HCT116 (cell line): ENCODE measurements at regions not wholly inside any gene's neighbourhood (a gene's known extent, or its start where the extent isn't known, plus 50 kb on each side); places are given as distances from the start of the nearest gene placed in this dataset.

Experiments used
- ATAC-seq: fragments of 200-7000 bp; cut with Tn5 transposase; 2 replicates; pipeline ENCODE4 v1.9.1; 2020; ENCODE audit warnings: mild to moderate bottlenecking, moderate library complexity
- BruUV-seq: library from RNA; stranded (reverse); fragments of 400-500 nt; replicated peaks from 2 replicates; lab custom pipeline; 2021; lab: Mats Ljungman, UMichigan
- CTCF ChIA-PET: fragments of 300-600 bp; sonication (Branson Sonifier 250); formaldehyde crosslinking; loops from one replicate; lab custom pipeline; 2021; ENCODE audit warnings: antibody characterized with exemption; lab: Charles Lee
- POLR2A ChIA-PET: fragments of 300-600, 350-600 bp; sonication (Branson Sonifier 250); formaldehyde crosslinking; loops from one replicate; lab custom pipeline; 2021; ENCODE audit warnings: antibody characterized with exemption; lab: Charles Lee
- RAD21 ChIA-PET, 2 experiments: fragments of 300-600 bp; sonication (Branson Sonifier 250); formaldehyde crosslinking; loops; one replicate each; lab custom pipeline; 2023; ENCODE audit warnings: low total read pairs in 2 of 2; ENCODE audit not compliant: uncharacterized antibody in 2 of 2, unreplicated experiment in 2 of 2, low non-redundant PET in 1 of 2; lab: Charles Lee
- DNase-seq: peaks from one replicate; pipeline ENCODE4 v3.0.0-alpha.2; 2010; ENCODE audit warnings: low read depth, low spot score
- H2AFZ ChIP-seq: fragments of 200-600 bp; shearing (Covaris generic), sonication (generic); 2 replicates; pipeline ENCODE4 v1.6.1; 2017; ENCODE audit warnings: low read depth, mixed run types, mixed read lengths, antibody characterized with exemption, low read length; ENCODE audit not compliant: poor library complexity, severe bottlenecking
- H3K27ac ChIP-seq: 2 replicates; pipeline ENCODE4 v1.5.1; 2012; ENCODE audit warnings: low read depth, low read length
- H3K27me3 ChIP-seq: fragments of 200-600 bp; sonication (generic); 2 replicates; pipeline ENCODE4 v1.6.1; 2016; ENCODE audit warnings: mixed run types, low read length, mixed read lengths; ENCODE audit not compliant: insufficient read depth
- H3K36me3 ChIP-seq, 2 experiments: fragments of 200-500 bp in 1 of 2; fragments of 200-600 bp in 1 of 2; sonication (Bioruptor generic) in 1 of 2; sonication (generic) in 1 of 2; 2 replicates each; pipeline versions ENCODE4 v1.5.1 to v1.6.1; 2014 to 2016; ENCODE audit warnings: low read length in 2 of 2, inconsistent platforms in 1 of 2, mixed read lengths in 1 of 2, mixed run types in 1 of 2; ENCODE audit not compliant: insufficient read depth in 2 of 2, control insufficient read depth in 1 of 2
- H3K4me1 ChIP-seq, 2 experiments: fragments of 200-600 bp in 1 of 2; sonication (generic) in 1 of 2; 2 replicates each; pipeline versions ENCODE4 v1.5.1 to v1.6.1; 2012 to 2017; ENCODE audit warnings: low read length in 2 of 2, inconsistent platforms in 1 of 2, mild to moderate bottlenecking in 1 of 2, mixed read lengths in 1 of 2, mixed run types in 1 of 2, moderate library complexity in 1 of 2; ENCODE audit not compliant: insufficient read depth in 2 of 2, control insufficient read depth in 1 of 2
- H3K4me2 ChIP-seq: fragments of 200-600 bp; sonication (generic); 2 replicates; pipeline ENCODE4 v1.6.1; 2017; ENCODE audit warnings: mixed run types, low read length, mixed read lengths
- H3K4me3 ChIP-seq, 2 experiments: fragments of 200-600 bp in 1 of 2; sonication (generic) in 1 of 2; replicated peaks in 1 of 2; 2 replicates each; pipeline ENCODE4 v1.5.1; 2011 to 2016; ENCODE audit warnings: low read length in 2 of 2, control low read depth in 1 of 2, low read depth in 1 of 2, mild to moderate bottlenecking in 1 of 2, mixed read lengths in 1 of 2, mixed run types in 1 of 2
- H3K79me2 ChIP-seq: fragments of 200-600 bp; sonication (generic); 2 replicates; pipeline ENCODE4 v1.6.1; 2017; ENCODE audit warnings: mild to moderate bottlenecking, mixed run types, low read length, moderate library complexity, mixed read lengths; ENCODE audit not compliant: insufficient read depth
- H3K9ac ChIP-seq: fragments of 200-600 bp; sonication (generic); 2 replicates; pipeline ENCODE4 v1.6.1; 2016; ENCODE audit warnings: low read length, mixed read lengths
- H3K9me2 ChIP-seq: fragments of 200-600 bp; sonication (generic), shearing (Covaris generic); 2 replicates; pipeline ENCODE4 v1.6.1; 2017; ENCODE audit warnings: mixed run types, mild to moderate bottlenecking, moderate library complexity; ENCODE audit not compliant: insufficient read depth
- H3K9me3 ChIP-seq, 2 experiments: fragments of 200-500 bp in 1 of 2; fragments of 200-600 bp in 1 of 2; sonication (Bioruptor generic) in 1 of 2; sonication (generic) in 1 of 2; 2 replicates each; pipeline ENCODE4 v1.6.1; 2014 to 2017; ENCODE audit warnings: low read length in 2 of 2, mixed read lengths in 2 of 2, inconsistent platforms in 1 of 2, low read depth in 1 of 2, mild to moderate bottlenecking in 1 of 2, mixed run types in 1 of 2, moderate library complexity in 1 of 2; ENCODE audit not compliant: control insufficient read depth in 1 of 2, insufficient read depth in 1 of 2
- H4K20me1 ChIP-seq: fragments of 200-600 bp; sonication (generic), shearing (Covaris generic); 2 replicates; pipeline ENCODE4 v1.6.1; 2017; ENCODE audit warnings: mixed run types, mild to moderate bottlenecking, moderate library complexity; ENCODE audit not compliant: insufficient read depth
- CEBPB ChIP-seq: IDR thresholded peaks from 2 replicates; pipeline ENCODE4 v1.6.1; 2012; ENCODE audit warnings: low read depth
- EZH2 ChIP-seq: fragments of 200-600 bp; sonication (generic); IDR thresholded peaks from 2 replicates; pipeline ENCODE4 v1.6.1; 2017; ENCODE audit warnings: antibody characterized with exemption, mixed run types
- FOSL1 ChIP-seq: IDR thresholded peaks from 2 replicates; pipeline ENCODE4 v1.6.1; 2012; ENCODE audit warnings: low read depth
- POLR2A ChIP-seq: IDR thresholded peaks from 2 replicates; pipeline ENCODE4 v1.7.0; 2011; ENCODE audit warnings: borderline replicate concordance; ENCODE audit not compliant: insufficient read depth, insufficient read length; ENCODE audit errors: extremely low read depth
- RAD21 ChIP-seq: IDR thresholded peaks from 2 replicates; pipeline ENCODE4 v1.6.1; 2012; ENCODE audit warnings: low read depth, mild to moderate bottlenecking
- SIN3A ChIP-seq: IDR thresholded peaks from 2 replicates; pipeline ENCODE4 v1.6.1; 2012; ENCODE audit warnings: low read depth
- SP1 ChIP-seq: IDR thresholded peaks from 2 replicates; pipeline ENCODE4 v1.6.1; 2012; ENCODE audit warnings: low read depth
- TCF7L2 ChIP-seq: IDR thresholded peaks from 2 replicates; pipeline ENCODE4 v1.7.0; 2011; ENCODE audit warnings: borderline replicate concordance, inconsistent platforms; ENCODE audit not compliant: insufficient read depth, insufficient read length; ENCODE audit errors: extremely low read depth
- YY1 ChIP-seq: IDR thresholded peaks from 2 replicates; pipeline ENCODE4 v1.6.1; 2011; ENCODE audit warnings: low read length, low read depth, moderate library complexity, mild to moderate bottlenecking; ENCODE audit not compliant: insufficient replicate concordance; ENCODE audit errors: extremely low read depth
- ZFX ChIP-seq: fragments of 450-650 bp; IDR thresholded peaks from 2 replicates; pipeline ENCODE4 v1.6.1; 2017
- ZNF274 ChIP-seq: fragments of 200-500 bp; sonication (Bioruptor generic); IDR thresholded peaks from 2 replicates; pipeline ENCODE4 v1.6.1; 2014; ENCODE audit warnings: mild to moderate bottlenecking, low read depth, low read length, inconsistent platforms
- intact Hi-C: fragments of 100-400 bp; cut with micrococcal nuclease; formaldehyde crosslinking; loops from 2 replicates; pipeline ENCODE4 v1.10.0; 2022
- TF ChIP-seq, protein P1 (sequence below): IDR thresholded peaks from 2 replicates; pipeline ENCODE4 v1.6.1; 2012
- TF ChIP-seq, protein P2 (sequence below), 3 experiments: fragments of 200-600 bp in 1 of 3; sonication (generic) in 1 of 3; IDR thresholded peaks in 2 of 3; conservative IDR thresholded peaks in 1 of 3; 2 replicates each; pipeline ENCODE4 v1.5.1; 2012 to 2017; ENCODE audit warnings: low read depth in 2 of 3, low read length in 2 of 3, antibody characterized with exemption in 1 of 3, borderline replicate concordance in 1 of 3, control low read depth in 1 of 3, mild to moderate bottlenecking in 1 of 3, mixed read lengths in 1 of 3, mixed run types in 1 of 3, moderate library complexity in 1 of 3; ENCODE audit not compliant: insufficient read depth in 1 of 3
- TF ChIP-seq, protein P3 (sequence below): IDR thresholded peaks from 2 replicates; pipeline ENCODE4 v1.6.1; 2011; ENCODE audit warnings: mild to moderate bottlenecking, low read length, moderate library complexity; ENCODE audit not compliant: insufficient replicate concordance; ENCODE audit errors: extremely low read depth

DNA sequence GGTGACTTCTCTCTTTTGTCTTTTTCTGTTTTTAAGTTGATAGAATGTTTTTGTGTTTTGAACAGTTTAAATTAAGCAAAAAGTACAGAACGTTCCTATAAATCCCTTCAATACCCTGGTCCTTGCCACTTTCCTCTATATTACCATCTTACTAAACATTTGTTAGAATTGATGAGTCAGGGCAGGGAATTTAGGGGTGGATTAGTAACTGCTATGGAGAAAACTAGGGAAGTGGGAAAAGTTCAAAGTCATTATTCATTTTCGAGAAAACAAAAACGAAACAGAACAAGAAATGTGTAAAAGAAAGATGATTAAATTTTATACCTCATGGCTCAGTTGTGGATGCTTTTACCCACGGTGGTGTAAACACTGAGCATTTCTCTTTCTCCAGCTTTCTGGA lies 240.4 kb upstream of the SULF2 start:
- no TSS peak for BruUV-seq
- no peak for ATAC-seq

DNA sequence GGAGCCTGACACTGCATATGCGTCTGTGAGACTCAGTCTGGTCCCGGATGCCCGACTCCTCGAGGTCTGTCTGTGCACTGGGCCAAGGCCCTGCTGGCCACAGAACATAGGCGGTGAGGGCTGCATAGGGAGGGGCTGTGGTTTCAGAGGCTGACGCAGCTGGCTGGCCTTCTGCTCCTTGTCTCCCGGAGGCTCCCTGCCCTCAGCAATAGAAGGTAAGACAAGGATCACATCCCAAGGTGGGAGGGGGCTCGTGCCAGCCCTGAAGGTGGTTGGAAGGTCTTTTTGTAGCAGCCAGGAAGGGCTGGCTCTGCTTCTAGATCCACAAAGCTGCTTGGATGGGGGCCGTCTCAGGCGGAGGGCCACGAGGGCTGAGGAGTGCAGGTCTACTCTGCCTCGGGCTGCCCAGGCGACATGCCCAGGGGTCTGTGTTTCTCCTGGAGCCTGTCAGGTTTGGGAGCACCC lies 239.8 kb upstream of the SULF2 start:
- Histone ChIP-seq H3K27me3 (0 out of 2 replicates have a peak, but pooled peaks cover 3% of the 10 kb centered on the region), H3K36me3 (no peaks in the 10 kb centered on the region), H3K27ac (no peak overlapping the region), H3K79me2 (no peaks in the 10 kb centered on the region), H2AFZ (no peak overlapping the region), H3K9me2 (no peaks in the 10 kb centered on the region), H3K4me1 (no peaks in the 10 kb centered on the region), H3K9me3 (no peaks in the 10 kb centered on the region), H4K20me1 (no peaks in the 10 kb centered on the region), H3K4me2 (no peak overlapping the region), H3K4me3 (no peak overlapping the region), H3K9ac (no peak overlapping the region)
- ChIA-PET RAD21 (interaction anchor here in 1 of 2 experiments (0.6 kb wide), 1 partner anchor 130 kb away, joined by 3 read pairs; no protein-coding TSS in a partner anchor), POLR2A (no interaction called here), CTCF (no interaction called here)
- no peak for DNase-seq
- ATAC-seq: no peak
- intact Hi-C loops: no loop called here
- no TSS peak for BruUV-seq
- TF ChIP-seq CEBPB (no peak), POLR2A (no peak), FOSL1 (no peak), TCF7L2 (no peak), ZNF274 (no peak), SP1 (no peak), ZFX (no peak), RAD21 (no peak)
- TF ChIP-seq, protein P1, sequence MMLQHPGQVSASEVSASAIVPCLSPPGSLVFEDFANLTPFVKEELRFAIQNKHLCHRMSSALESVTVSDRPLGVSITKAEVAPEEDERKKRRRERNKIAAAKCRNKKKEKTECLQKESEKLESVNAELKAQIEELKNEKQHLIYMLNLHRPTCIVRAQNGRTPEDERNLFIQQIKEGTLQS: no peak
- TF ChIP-seq, protein P2, sequence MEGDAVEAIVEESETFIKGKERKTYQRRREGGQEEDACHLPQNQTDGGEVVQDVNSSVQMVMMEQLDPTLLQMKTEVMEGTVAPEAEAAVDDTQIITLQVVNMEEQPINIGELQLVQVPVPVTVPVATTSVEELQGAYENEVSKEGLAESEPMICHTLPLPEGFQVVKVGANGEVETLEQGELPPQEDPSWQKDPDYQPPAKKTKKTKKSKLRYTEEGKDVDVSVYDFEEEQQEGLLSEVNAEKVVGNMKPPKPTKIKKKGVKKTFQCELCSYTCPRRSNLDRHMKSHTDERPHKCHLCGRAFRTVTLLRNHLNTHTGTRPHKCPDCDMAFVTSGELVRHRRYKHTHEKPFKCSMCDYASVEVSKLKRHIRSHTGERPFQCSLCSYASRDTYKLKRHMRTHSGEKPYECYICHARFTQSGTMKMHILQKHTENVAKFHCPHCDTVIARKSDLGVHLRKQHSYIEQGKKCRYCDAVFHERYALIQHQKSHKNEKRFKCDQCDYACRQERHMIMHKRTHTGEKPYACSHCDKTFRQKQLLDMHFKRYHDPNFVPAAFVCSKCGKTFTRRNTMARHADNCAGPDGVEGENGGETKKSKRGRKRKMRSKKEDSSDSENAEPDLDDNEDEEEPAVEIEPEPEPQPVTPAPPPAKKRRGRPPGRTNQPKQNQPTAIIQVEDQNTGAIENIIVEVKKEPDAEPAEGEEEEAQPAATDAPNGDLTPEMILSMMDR (IDR thresholded peaks at IDR 0.05 in 2 of 3, conservative IDR thresholded peaks at IDR 0.05 in 1 of 3; ENCODE audit: borderline replicate concordance in 1 of 3, insufficient read depth in 1 of 3, low read depth in 2 of 3, low read length in 2 of 3): no peak

More for the DNA sequence above, 240.4 kb upstream of the SULF2 start:
- RAD21 ChIA-PET: no interaction called here
- H4K20me1 ChIP-seq: no peaks in the 10 kb centered on the region
- 0 out of 2 replicates have a peak, but pooled peaks cover 3% of the 10 kb centered on the region for H3K27me3 ChIP-seq
- CTCF ChIA-PET: no interaction called here
- POLR2A ChIA-PET: no interaction called here
- TF ChIP-seq RAD21: no peak
- TF ChIP-seq SIN3A: no peak
- no peak for TF ChIP-seq EZH2
- TF ChIP-seq ZFX: no peak
- TF ChIP-seq, protein P3, sequence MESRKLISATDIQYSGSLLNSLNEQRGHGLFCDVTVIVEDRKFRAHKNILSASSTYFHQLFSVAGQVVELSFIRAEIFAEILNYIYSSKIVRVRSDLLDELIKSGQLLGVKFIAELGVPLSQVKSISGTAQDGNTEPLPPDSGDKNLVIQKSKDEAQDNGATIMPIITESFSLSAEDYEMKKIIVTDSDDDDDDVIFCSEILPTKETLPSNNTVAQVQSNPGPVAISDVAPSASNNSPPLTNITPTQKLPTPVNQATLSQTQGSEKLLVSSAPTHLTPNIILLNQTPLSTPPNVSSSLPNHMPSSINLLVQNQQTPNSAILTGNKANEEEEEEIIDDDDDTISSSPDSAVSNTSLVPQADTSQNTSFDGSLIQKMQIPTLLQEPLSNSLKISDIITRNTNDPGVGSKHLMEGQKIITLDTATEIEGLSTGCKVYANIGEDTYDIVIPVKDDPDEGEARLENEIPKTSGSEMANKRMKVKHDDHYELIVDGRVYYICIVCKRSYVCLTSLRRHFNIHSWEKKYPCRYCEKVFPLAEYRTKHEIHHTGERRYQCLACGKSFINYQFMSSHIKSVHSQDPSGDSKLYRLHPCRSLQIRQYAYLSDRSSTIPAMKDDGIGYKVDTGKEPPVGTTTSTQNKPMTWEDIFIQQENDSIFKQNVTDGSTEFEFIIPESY: no peak
- TF ChIP-seq YY1: no peak
- TF ChIP-seq, protein P1: no peak
- no peak overlapping the region for H3K9ac ChIP-seq
- no peak overlapping the region for H3K4me2 ChIP-seq
- H3K9me2 ChIP-seq: no peaks in the 10 kb centered on the region
- H2AFZ ChIP-seq: no peak overlapping the region
- DNase-seq: no peak
- H3K79me2 ChIP-seq: no peaks in the 10 kb centered on the region
- H3K9me3 ChIP-seq: no peaks in the 10 kb centered on the region
- no peak overlapping the region for H3K4me3 ChIP-seq
- intact Hi-C loops: no loop called here
- H3K27ac ChIP-seq: no peak overlapping the region
- no peaks in the 10 kb centered on the region for H3K36me3 ChIP-seq
- H3K4me1 ChIP-seq: no peaks in the 10 kb centered on the region
